Nephron (organoid): ENCODE measurements at regions not wholly inside any gene's neighbourhood (a gene's known extent, or its start where the extent isn't known, plus 50 kb on each side); places are given as distances from the start of the nearest gene placed in this dataset.
"Not testable (repeated sequence)": the region's sequence is repeated elsewhere in the genome, so short reads cannot be mapped to it uniquely, and the experiment has no call there.

Experiments
- H3K27ac Mint-ChIP-seq, 3 experiments: 2 replicates each; pipeline ENCODE4 v1.8.0; 2020; ENCODE audit warnings: mixed read lengths in 3 of 3, mild to moderate bottlenecking in 2 of 3, moderate library complexity in 1 of 3
- H3K27me3 Mint-ChIP-seq: 2 replicates; pipeline ENCODE4 v1.8.0; 2021; ENCODE audit warnings: low read depth, mild to moderate bottlenecking, moderate library complexity, mixed read lengths
- H3K36me3 Mint-ChIP-seq: 2 replicates; pipeline ENCODE4 v1.8.0; 2020; ENCODE audit warnings: low read depth, mixed read lengths
- H3K4me1 Mint-ChIP-seq: 2 replicates; pipeline ENCODE4 v1.8.0; 2020; ENCODE audit warnings: mixed read lengths
- H3K4me3 Mint-ChIP-seq, 3 experiments: 2 replicates each; pipeline ENCODE4 v1.8.0; 2020; ENCODE audit warnings: mild to moderate bottlenecking in 3 of 3, mixed read lengths in 3 of 3, moderate library complexity in 2 of 3
- H3K9me3 Mint-ChIP-seq: 2 replicates; pipeline ENCODE4 v1.8.0; 2020; ENCODE audit warnings: mixed read lengths
- CTCF ChIP-seq, 3 experiments: fragments of 200-600 bp; sonication (generic); IDR thresholded peaks; one replicate each; pipeline ENCODE4 v1.5.0; 2021; ENCODE audit warnings: antibody characterized with exemption in 3 of 3; ENCODE audit not compliant: unreplicated experiment in 3 of 3

- peaks cover 7% of the 10 kb centered on the region for H3K9me3 Mint-ChIP-seq
- H3K36me3 Mint-ChIP-seq: no peaks in the 10 kb centered on the region
- no peaks in the 10 kb centered on the region for H3K4me1 Mint-ChIP-seq
- no peak for TF ChIP-seq CTCF (IDR thresholded peaks at IDR 0.05; ENCODE audit: unreplicated experiment in 3 of 3)
- H3K27ac Mint-ChIP-seq: no peak overlapping the region
- H3K27me3 Mint-ChIP-seq: no peaks in the 10 kb centered on the region
- no peak overlapping the region for H3K4me3 Mint-ChIP-seq
These were observed 183.9 kb upstream of the CMC1 start for GRCh38 chr3:28057539-28057938.

- not testable (repeated sequence) for H3K36me3 Mint-ChIP-seq, H3K9me3 Mint-ChIP-seq, H3K4me1 Mint-ChIP-seq, H3K27me3 Mint-ChIP-seq
- H3K27ac Mint-ChIP-seq: peak overlapping the region; percentile 21 to 61 (median 27)
- H3K4me3 Mint-ChIP-seq: peak overlapping the region; percentile 74 to 78 (median 75)
These were observed 182.2 kb upstream of the CMC1 start for GRCh38 chr3:28059199-28059598.

- no peak for TF ChIP-seq CTCF (IDR thresholded peaks at IDR 0.05; ENCODE audit: unreplicated experiment in 3 of 3)
- H3K36me3 Mint-ChIP-seq: no peaks in the 10 kb centered on the region
- H3K9me3 Mint-ChIP-seq: peaks cover 2% of the 10 kb centered on the region
- no peaks in the 10 kb centered on the region for H3K27me3 Mint-ChIP-seq
- H3K4me1 Mint-ChIP-seq: no peaks in the 10 kb centered on the region
- no peak overlapping the region for H3K27ac Mint-ChIP-seq
- no peak overlapping the region for H3K4me3 Mint-ChIP-seq
These were observed 175.4 kb upstream of the CMC1 start for GRCh38 chr3:28066020-28066419.

- H3K9me3 Mint-ChIP-seq: peaks cover 2% of the 10 kb centered on the region
- no peak overlapping the region for H3K27ac Mint-ChIP-seq
- no peaks in the 10 kb centered on the region for H3K36me3 Mint-ChIP-seq
- no peak overlapping the region for H3K4me3 Mint-ChIP-seq
- no peak for TF ChIP-seq CTCF (IDR thresholded peaks at IDR 0.05; ENCODE audit: unreplicated experiment in 3 of 3)
- H3K4me1 Mint-ChIP-seq: no peaks in the 10 kb centered on the region
- no peaks in the 10 kb centered on the region for H3K27me3 Mint-ChIP-seq
These were observed 174.4 kb upstream of the CMC1 start for GRCh38 chr3:28067014-28067413.

- H3K27ac Mint-ChIP-seq: peak overlapping the region in 2 of 3 experiments; percentile 20 to 39
- no peaks in the 10 kb centered on the region for H3K36me3 Mint-ChIP-seq
- H3K4me3 Mint-ChIP-seq: no peak overlapping the region
- TF ChIP-seq CTCF (IDR thresholded peaks at IDR 0.05; ENCODE audit: unreplicated experiment in 3 of 3): no peak
- H3K4me1 Mint-ChIP-seq: no peaks in the 10 kb centered on the region
- peaks cover 2% of the 10 kb centered on the region for H3K9me3 Mint-ChIP-seq
- H3K27me3 Mint-ChIP-seq: no peaks in the 10 kb centered on the region
These were observed 173.1 kb upstream of the CMC1 start for GRCh38 chr3:28068342-28068741.

GRCh38 chr3:28069438-28069837 lies 172.0 kb upstream of the CMC1 start:
- Mint-ChIP-seq H3K9me3 (peaks cover 2% of the 10 kb centered on the region), H3K27me3 (no peaks in the 10 kb centered on the region), H3K4me1 (no peaks in the 10 kb centered on the region), H3K4me3 (no peak overlapping the region), H3K36me3 (no peaks in the 10 kb centered on the region), H3K27ac (no peak overlapping the region)
- no peak for TF ChIP-seq CTCF (IDR thresholded peaks at IDR 0.05; ENCODE audit: unreplicated experiment in 3 of 3)
